Right lobe of liver (tissue), 4 donors: ENCODE measurements at regions not wholly inside any gene's neighbourhood (a gene's known extent, or its start where the extent isn't known, plus 50 kb on each side); places are given as distances from the start of the nearest gene placed in this dataset.

Experiments used
- CTCF ChIP-seq, 4 donors: fragments of 200-600 bp in 3 of 4; fragments of 450-650 bp in 1 of 4; IDR thresholded peaks; one replicate each; pipeline versions ENCODE4 v1.5.1 to v1.8.0; 2016 to 2022; ENCODE audit warnings: antibody characterized with exemption in 4 of 4, mild to moderate bottlenecking in 2 of 4
- POLR2A ChIP-seq: fragments of 450-650 bp; IDR thresholded peaks from one replicate; pipeline ENCODE4 v1.6.1; 2017; ENCODE audit warnings: antibody characterized with exemption, mild to moderate bottlenecking
- donor health status: DM: no; HTN: no; CAD: no.
- donor health status: DM: no; HTN: no; CAD: no.
- donor health status: DM: no; HTN: yes; CAD: no.

GRCh38 chr2:45319683-45320455, 291.2 kb downstream of the SRBD1 start:
- TF ChIP-seq CTCF (IDR thresholded peaks at IDR 0.05) (no peak), POLR2A (no peak)
